ENCODE measurements at regions not wholly inside any gene's neighbourhood (a gene's known extent, or its start where the extent isn't known, plus 50 kb on each side); places are given as distances from the start of the nearest gene placed in this dataset.

DNA sequence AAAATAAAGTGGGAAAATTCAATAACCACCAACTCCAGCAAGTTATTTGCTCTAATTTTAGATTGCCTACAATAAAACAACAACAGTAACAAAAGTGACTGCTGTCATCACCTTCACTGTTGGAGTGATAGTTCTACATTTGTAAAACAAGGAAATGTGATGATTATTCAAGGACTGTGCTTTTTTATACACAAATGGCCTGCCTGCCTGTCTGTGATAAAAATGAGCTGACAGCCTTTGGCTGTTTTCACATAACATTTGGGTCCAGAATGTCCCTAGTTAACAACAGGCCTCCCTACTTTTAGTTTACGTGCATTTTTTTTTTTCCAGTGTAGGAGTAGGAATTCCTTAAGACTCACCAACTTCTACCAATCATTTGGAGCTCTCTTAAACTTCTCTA lies 768.8 kb downstream of the PDCD6IP start:
- no peak for DNase-seq (ENCODE audit: low spot score)
- TF ChIP-seq, protein P1, sequence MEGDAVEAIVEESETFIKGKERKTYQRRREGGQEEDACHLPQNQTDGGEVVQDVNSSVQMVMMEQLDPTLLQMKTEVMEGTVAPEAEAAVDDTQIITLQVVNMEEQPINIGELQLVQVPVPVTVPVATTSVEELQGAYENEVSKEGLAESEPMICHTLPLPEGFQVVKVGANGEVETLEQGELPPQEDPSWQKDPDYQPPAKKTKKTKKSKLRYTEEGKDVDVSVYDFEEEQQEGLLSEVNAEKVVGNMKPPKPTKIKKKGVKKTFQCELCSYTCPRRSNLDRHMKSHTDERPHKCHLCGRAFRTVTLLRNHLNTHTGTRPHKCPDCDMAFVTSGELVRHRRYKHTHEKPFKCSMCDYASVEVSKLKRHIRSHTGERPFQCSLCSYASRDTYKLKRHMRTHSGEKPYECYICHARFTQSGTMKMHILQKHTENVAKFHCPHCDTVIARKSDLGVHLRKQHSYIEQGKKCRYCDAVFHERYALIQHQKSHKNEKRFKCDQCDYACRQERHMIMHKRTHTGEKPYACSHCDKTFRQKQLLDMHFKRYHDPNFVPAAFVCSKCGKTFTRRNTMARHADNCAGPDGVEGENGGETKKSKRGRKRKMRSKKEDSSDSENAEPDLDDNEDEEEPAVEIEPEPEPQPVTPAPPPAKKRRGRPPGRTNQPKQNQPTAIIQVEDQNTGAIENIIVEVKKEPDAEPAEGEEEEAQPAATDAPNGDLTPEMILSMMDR (IDR thresholded peaks at IDR 0.05): no peak
- no peak for ATAC-seq (ENCODE audit: low FRiP score)

DNA sequence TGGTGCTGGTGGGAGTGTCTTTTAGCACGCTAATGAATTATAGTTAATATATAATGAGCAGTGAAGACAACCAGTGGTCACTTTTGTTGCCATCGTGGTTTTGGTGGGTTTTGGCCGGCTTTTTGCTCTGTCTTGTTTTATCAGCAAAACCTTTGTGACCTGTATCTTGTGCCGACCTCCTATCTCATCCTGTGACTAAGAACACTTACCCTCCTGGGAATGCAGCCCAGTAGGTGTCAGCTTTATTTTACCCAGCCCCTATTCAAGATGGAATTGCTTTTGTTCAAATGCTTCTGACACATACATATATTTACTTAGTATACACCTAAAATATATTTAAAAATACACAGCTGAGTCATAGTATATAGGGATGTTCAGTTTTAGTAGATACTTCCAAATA lies 770.3 kb downstream of the PDCD6IP start:
- TF ChIP-seq, protein P1 (IDR thresholded peaks at IDR 0.05): no peak
- DNase-seq (ENCODE audit: low spot score) (no peak), ATAC-seq (ENCODE audit: low FRiP score) (no peak)

DNA sequence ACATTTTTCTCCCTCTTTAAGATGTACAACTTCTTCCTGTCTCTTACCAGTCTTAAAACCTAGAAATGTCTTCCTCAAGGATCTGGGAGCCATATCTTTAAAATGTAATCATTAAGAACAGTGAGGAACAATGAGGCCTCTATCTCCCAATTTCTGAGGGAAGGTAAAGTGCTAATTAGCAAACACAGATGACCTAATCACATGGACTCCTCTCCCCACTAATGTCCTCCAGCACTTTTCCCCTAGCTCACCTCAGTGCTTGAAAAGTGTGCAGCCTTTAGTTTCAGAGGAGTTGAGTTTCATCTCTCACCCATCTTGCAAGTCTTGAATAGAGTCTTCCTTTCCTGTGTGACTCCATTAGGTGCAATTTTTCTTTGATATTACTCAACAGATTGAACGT lies 771.0 kb downstream of the PDCD6IP start:
- TF ChIP-seq, protein P1 (IDR thresholded peaks at IDR 0.05): no peak

DNA sequence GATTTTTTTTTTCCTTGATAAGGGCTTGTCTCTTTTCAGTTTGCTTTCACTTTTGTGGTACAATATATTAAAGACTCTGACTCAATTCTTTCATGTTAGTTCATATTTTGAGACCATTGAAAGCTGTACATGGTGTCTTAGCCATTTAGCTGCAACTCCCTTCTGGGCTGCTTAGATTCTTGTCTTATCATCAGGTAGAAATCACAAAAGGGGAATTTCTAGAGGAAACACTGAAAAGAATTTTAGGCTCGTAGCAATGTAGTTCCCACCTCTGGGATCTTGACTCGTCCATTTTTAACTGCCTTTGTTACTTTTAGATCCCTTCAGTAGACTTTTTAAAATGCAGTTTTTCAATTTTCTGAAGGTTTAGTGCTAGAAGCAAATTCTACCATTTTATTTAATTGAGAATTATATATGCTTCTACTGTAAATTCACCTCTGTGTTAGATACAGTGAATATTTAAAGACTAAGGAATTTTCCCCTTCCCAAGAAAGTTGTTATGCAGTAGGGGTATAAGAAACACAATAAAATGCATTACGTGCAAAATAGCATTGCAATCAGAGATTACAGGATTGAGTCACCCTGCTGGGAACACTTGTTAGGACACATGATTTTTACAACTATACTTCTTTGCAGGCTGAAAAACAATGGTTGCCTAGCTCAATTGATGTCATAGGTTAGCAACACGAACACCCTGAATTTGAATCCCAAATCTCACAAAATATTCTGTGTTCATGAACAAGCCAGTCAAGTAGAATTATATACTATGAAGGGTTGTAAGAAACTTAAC lies 772.7 kb downstream of the PDCD6IP start:
- ATAC-seq (ENCODE audit: low FRiP score): no peak
- TF ChIP-seq, protein P1 (IDR thresholded peaks at IDR 0.05): no peak
- DNase-seq (ENCODE audit: low spot score): no peak

More for the DNA sequence above, 771.0 kb downstream of the PDCD6IP start:
- DNase-seq (ENCODE audit: low spot score) (no peak), ATAC-seq (ENCODE audit: low FRiP score) (no peak)

DNA sequence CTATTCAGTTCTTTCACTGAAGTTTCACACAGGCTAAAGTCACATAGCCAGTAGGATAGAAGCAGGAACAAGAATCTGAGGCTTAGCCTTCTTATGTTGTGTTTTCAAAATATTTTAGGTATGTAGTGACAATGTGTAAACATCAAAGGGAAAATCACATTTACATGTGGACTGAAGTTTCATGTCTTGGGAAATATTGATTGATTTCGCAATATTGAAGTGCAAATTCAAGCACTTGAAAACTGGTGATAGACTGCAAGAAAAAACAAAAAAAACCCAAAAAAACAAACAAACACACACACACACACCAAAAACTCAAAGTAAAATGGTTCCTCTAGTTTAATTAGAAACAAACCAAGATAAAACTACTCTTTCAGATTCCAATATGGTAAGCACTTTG lies 773.3 kb downstream of the PDCD6IP start:
- DNase-seq (ENCODE audit: low spot score): no peak
- no peak for ATAC-seq (ENCODE audit: low FRiP score)
- TF ChIP-seq, protein P1 (IDR thresholded peaks at IDR 0.05): no peak

DNA sequence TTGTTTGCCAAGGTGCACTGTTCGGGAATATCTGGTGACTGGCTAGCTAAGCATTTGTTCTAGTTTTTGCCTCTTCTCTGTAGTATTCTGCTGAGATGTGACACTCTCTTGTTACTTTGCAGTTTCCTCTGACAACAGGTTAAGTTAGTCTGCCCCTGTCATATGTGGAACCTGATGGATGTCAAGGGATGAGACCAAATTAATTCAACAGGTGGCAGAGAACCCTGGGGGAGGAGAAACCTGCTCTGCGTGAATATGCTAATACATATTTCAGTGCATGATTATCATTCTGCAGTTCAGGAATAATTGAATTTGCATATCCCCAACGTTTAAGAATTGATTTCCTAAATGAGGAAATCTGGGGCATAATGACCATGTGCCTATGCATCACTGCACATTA lies 777.3 kb downstream of the PDCD6IP start:
- DNase-seq (ENCODE audit: low spot score) (no peak), ATAC-seq (ENCODE audit: low FRiP score) (no peak)
- TF ChIP-seq, protein P1 (IDR thresholded peaks at IDR 0.05): no peak

DNA sequence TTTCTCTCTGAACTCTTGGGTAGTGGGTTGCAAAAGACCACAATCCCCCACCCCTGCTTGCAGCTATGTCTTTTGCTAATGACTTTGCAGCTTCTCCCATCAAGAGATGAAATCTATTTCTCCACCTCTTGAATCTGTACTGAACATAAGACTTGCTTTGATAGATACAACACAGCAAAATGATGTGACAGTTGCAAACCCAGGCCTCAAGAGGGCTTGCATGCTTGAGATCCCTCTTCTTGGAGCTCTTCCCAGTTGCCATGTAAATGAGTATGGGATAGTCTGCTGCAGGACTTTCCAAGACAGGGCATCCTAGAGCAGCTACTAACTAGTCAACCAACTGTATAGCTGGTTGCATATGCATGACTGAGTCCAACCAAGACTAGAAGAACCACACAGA lies 783.6 kb downstream of the PDCD6IP start:
- DNase-seq (ENCODE audit: low spot score) (no peak), ATAC-seq (ENCODE audit: low FRiP score) (no peak)
- TF ChIP-seq, protein P1 (IDR thresholded peaks at IDR 0.05): no peak

Measured in omental fat pad (tissue), 3 donors.